WTC11 (cell line): ENCODE measurements at regions not wholly inside any gene's neighbourhood (a gene's known extent, or its start where the extent isn't known, plus 50 kb on each side); places are given as distances from the start of the nearest gene placed in this dataset.

Source experiments
- CBFB ChIP-seq: sonication (generic); formaldehyde crosslinking; IDR thresholded peaks from 2 replicates; pipeline ENCODE4 v1.8.1; 2022; ENCODE audit warnings: mild to moderate bottlenecking, low read depth, missing genetic modification reagents
- CTCF ChIP-seq: fragments of 200-600 bp; IDR thresholded peaks from 2 replicates; pipeline ENCODE4 v1.8.0; 2022; ENCODE audit warnings: antibody characterized with exemption
- KAT7 ChIP-seq: sonication (generic); formaldehyde crosslinking; IDR thresholded peaks from 2 replicates; pipeline ENCODE4 v1.8.1; 2023; ENCODE audit warnings: missing genetic modification reagents, mild to moderate bottlenecking, borderline replicate concordance
- SMAD3 ChIP-seq: sonication (generic); formaldehyde crosslinking; IDR thresholded peaks from 2 replicates; pipeline ENCODE4 v1.8.0; 2022; ENCODE audit warnings: missing genetic modification reagents, mild to moderate bottlenecking, borderline replicate concordance
- USF1 ChIP-seq: sonication (generic); formaldehyde crosslinking; IDR thresholded peaks from 2 replicates; pipeline ENCODE4 v1.8.0; 2022; ENCODE audit warnings: mild to moderate bottlenecking, missing genetic modification reagents
- ZMAT4 ChIP-seq: fragments of 250-450 bp; sonication (Bioruptor Pico); IDR thresholded peaks from 2 replicates; pipeline ENCODE4 v1.9.0; 2021; ENCODE audit warnings: mild to moderate bottlenecking

- TF ChIP-seq SMAD3 (CRISPR knock-in tag) (no peak), CTCF (no peak), KAT7 (CRISPR knock-in tag) (no peak), USF1 (no peak), ZMAT4 (CRISPR knock-in tag) (no peak), CBFB (CRISPR knock-in tag) (no peak)
These were observed 76.2 kb downstream of the RIN2 start for GRCh38 chr20:19834287-19834686.
